IMR-90 (cell line): ENCODE measurements at regions not wholly inside any gene's neighbourhood (a gene's known extent, or its start where the extent isn't known, plus 50 kb on each side); places are given as distances from the start of the nearest gene placed in this dataset.
A peak's percentile ranks its signal among the peaks of the same experiment; 100 is the strongest.

Source experiments
- BHLHE40 ChIP-seq: fragments of 150-350 bp; IDR thresholded peaks from 2 replicates; pipeline ENCODE4 v1.6.1; 2016; ENCODE audit warnings: mild to moderate bottlenecking, low read depth, low read length
- CEBPB ChIP-seq: IDR thresholded peaks from 2 replicates; pipeline ENCODE4 v1.6.1; 2012; ENCODE audit warnings: low read depth, low read length, improper control_type of control experiment
- FOS ChIP-seq: fragments of 150-350 bp; IDR thresholded peaks from 2 replicates; pipeline ENCODE4 v1.6.1; 2016; ENCODE audit warnings: low read depth, low read length
- MAFK ChIP-seq: IDR thresholded peaks from 2 replicates; pipeline ENCODE4 v1.6.1; 2012; ENCODE audit warnings: low read depth, low read length, improper control_type of control experiment
- MAZ ChIP-seq: IDR thresholded peaks from 2 replicates; pipeline ENCODE4 v1.6.1; 2012; ENCODE audit warnings: low read depth, mild to moderate bottlenecking, low read length, improper control_type of control experiment, moderate library complexity, borderline replicate concordance
- MXI1 ChIP-seq: IDR thresholded peaks from 2 replicates; pipeline ENCODE4 v1.6.1; 2012; ENCODE audit warnings: low read depth, mild to moderate bottlenecking, low read length, moderate library complexity, borderline replicate concordance
- NFE2L2 ChIP-seq: fragments of 150-350 bp; IDR thresholded peaks from 2 replicates; pipeline ENCODE4 v1.6.1; 2016; ENCODE audit warnings: low read depth, mild to moderate bottlenecking, low read length
- POLR2A ChIP-seq: IDR thresholded peaks from 2 replicates; pipeline ENCODE4 v1.6.1; 2012; ENCODE audit warnings: mild to moderate bottlenecking, low read depth, low read length
- RAD21 ChIP-seq: IDR thresholded peaks from 2 replicates; pipeline ENCODE4 v1.6.1; 2012; ENCODE audit warnings: low read length, improper control_type of control experiment
- RCOR1 ChIP-seq: IDR thresholded peaks from 2 replicates; pipeline ENCODE4 v1.6.1; 2012; ENCODE audit warnings: mild to moderate bottlenecking, low read length, improper control_type of control experiment; ENCODE audit not compliant: insufficient replicate concordance
- RFX5 ChIP-seq: IDR thresholded peaks from 2 replicates; pipeline ENCODE4 v1.8.0; 2012; ENCODE audit warnings: low read depth, mild to moderate bottlenecking, low read length, moderate library complexity
- SMC3 ChIP-seq: fragments of 150-350 bp; IDR thresholded peaks from 2 replicates; pipeline ENCODE4 v1.6.1; 2016; ENCODE audit warnings: low read depth, mild to moderate bottlenecking, antibody characterized with exemption, low read length, moderate library complexity
- TF ChIP-seq, protein P1 (sequence below): conservative IDR thresholded peaks from 2 replicates; pipeline ENCODE4 v1.5.1; 2012; ENCODE audit warnings: mild to moderate bottlenecking, low read depth, low read length, improper control_type of control experiment
- TF ChIP-seq, protein P2 (sequence below): fragments of 150-350 bp; IDR thresholded peaks from 2 replicates; pipeline ENCODE4 v1.6.1; 2016; ENCODE audit warnings: low read depth, mild to moderate bottlenecking, low read length, moderate library complexity, borderline replicate concordance

DNA sequence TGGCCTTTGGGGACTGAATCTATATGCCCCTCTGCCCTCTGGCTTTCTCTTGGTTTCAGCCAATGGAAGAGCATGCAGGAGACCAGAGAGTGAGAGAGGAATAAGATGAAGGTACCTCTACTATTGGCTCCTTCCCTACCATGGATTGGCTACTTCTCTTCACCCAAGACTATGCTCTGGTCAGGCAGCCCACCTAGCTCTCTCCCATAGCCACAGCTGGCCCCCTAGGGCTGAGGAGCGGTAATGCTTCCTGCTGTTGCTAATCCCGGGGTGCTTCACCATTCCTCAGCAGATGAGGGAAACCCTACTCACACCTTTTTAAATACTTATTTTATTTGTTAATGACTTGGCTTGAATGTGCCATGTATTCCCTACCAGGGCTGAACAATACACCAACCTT lies 142.4 kb downstream of the MREG start:
- TF ChIP-seq SMC3 (no peak), RAD21 (no peak; the same call in 1 of the 2 replicates), POLR2A (no peak), RFX5 (no peak), CEBPB (no peak), MAZ (no peak), RCOR1 (no peak), MAFK (no peak), NFE2L2 (no peak), FOS (no peak), MXI1 (no peak), BHLHE40 (no peak)
- TF ChIP-seq, protein P1, sequence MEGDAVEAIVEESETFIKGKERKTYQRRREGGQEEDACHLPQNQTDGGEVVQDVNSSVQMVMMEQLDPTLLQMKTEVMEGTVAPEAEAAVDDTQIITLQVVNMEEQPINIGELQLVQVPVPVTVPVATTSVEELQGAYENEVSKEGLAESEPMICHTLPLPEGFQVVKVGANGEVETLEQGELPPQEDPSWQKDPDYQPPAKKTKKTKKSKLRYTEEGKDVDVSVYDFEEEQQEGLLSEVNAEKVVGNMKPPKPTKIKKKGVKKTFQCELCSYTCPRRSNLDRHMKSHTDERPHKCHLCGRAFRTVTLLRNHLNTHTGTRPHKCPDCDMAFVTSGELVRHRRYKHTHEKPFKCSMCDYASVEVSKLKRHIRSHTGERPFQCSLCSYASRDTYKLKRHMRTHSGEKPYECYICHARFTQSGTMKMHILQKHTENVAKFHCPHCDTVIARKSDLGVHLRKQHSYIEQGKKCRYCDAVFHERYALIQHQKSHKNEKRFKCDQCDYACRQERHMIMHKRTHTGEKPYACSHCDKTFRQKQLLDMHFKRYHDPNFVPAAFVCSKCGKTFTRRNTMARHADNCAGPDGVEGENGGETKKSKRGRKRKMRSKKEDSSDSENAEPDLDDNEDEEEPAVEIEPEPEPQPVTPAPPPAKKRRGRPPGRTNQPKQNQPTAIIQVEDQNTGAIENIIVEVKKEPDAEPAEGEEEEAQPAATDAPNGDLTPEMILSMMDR: 0 out of 2 replicates have a peak, but pooled peaks have one; percentile 14
- TF ChIP-seq, protein P2, sequence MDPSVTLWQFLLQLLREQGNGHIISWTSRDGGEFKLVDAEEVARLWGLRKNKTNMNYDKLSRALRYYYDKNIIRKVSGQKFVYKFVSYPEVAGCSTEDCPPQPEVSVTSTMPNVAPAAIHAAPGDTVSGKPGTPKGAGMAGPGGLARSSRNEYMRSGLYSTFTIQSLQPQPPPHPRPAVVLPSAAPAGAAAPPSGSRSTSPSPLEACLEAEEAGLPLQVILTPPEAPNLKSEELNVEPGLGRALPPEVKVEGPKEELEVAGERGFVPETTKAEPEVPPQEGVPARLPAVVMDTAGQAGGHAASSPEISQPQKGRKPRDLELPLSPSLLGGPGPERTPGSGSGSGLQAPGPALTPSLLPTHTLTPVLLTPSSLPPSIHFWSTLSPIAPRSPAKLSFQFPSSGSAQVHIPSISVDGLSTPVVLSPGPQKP: no peak
